Bronchial epithelial cell (primary cell): ENCODE measurements at regions not wholly inside any gene's neighbourhood (a gene's known extent, or its start where the extent isn't known, plus 50 kb on each side); places are given as distances from the start of the nearest gene placed in this dataset.
A peak's percentile ranks its signal among the peaks of the same experiment; 100 is the strongest.
"Not testable (repeated sequence)": the region's sequence is repeated elsewhere in the genome, so short reads cannot be mapped to it uniquely, and the experiment has no call there.

Experiments used
- DNase-seq: peaks from one replicate; pipeline ENCODE4 v3.0.0-alpha.2; 2010; ENCODE audit warnings: low read depth
- FAIRE-seq: peaks from 2 replicates; lab custom pipeline; 2011; peaks lifted over from hg19 to GRCh38; lab: Jason Lieb, UNC
- H3K27me3 ChIP-seq: 2 replicates; pipeline ENCODE4 v1.5.1; 2011; ENCODE audit warnings: low read length; ENCODE audit not compliant: control insufficient read depth, insufficient read depth
- H3K36me3 ChIP-seq: 2 replicates; pipeline ENCODE4 v1.5.1; 2011; ENCODE audit warnings: low read length; ENCODE audit not compliant: control insufficient read depth, insufficient read depth
- H3K4me3 ChIP-seq: 2 replicates; pipeline ENCODE4 v1.5.1; 2011; ENCODE audit warnings: mild to moderate bottlenecking, low read depth, low read length, control low read depth
- TF ChIP-seq, protein P1 (sequence below): IDR thresholded peaks from 2 replicates; pipeline ENCODE4 v1.5.1; 2011; ENCODE audit warnings: mild to moderate bottlenecking, moderate library complexity, low read length, control low read depth, inconsistent platforms; ENCODE audit not compliant: insufficient read depth, severe bottlenecking

DNA sequence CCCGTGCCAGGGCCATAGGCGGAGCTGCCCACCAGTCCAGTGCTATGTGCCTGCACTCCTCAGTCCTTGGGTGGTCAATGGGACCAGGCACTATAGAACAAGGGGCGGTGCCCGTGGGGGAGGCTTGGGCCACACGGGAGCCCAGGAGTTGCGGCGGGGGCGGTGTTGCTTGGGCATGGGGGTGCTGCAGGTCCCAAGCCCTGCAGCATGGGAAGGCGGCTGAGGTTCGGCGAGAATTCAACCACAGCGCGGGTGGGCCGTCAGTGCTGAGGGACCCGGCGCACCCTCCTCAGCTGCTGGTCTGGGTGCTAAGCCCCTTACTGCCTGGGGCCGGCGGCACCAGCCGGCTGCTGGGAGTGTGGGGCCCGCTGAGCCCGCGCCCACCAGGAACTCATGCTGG, 242.2 kb upstream of the SGCG start:
- TF ChIP-seq, protein P1, sequence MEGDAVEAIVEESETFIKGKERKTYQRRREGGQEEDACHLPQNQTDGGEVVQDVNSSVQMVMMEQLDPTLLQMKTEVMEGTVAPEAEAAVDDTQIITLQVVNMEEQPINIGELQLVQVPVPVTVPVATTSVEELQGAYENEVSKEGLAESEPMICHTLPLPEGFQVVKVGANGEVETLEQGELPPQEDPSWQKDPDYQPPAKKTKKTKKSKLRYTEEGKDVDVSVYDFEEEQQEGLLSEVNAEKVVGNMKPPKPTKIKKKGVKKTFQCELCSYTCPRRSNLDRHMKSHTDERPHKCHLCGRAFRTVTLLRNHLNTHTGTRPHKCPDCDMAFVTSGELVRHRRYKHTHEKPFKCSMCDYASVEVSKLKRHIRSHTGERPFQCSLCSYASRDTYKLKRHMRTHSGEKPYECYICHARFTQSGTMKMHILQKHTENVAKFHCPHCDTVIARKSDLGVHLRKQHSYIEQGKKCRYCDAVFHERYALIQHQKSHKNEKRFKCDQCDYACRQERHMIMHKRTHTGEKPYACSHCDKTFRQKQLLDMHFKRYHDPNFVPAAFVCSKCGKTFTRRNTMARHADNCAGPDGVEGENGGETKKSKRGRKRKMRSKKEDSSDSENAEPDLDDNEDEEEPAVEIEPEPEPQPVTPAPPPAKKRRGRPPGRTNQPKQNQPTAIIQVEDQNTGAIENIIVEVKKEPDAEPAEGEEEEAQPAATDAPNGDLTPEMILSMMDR, result no peak
- H3K4me3 ChIP-seq, result no peak overlapping the region

DNA sequence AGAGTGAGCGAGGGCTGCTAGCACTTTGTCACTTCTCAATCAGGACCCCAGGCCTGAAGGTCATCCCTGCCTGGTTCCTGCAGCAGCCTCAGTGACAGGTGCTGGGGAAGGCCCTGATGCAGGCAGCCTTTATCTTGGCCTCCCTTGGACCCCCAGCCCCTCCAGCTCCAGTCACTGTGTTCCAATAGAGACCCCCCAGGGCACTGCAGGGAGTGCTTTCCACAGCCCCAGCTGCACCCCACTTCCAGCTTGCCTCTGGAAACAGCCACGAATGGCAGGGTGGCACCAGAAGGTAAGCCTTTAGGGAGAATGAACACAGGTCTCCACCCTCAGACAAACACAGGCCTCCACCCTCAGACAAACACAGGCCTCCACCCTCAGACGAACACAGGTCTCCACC, 241.6 kb upstream of the SGCG start:
- H3K4me3 ChIP-seq, result no peak overlapping the region
- FAIRE-seq (no peak), DNase-seq (no peak)
- TF ChIP-seq, protein P1, result no peak
- no peaks in the 10 kb centered on the region for H3K36me3 ChIP-seq
- no peaks in the 10 kb centered on the region for H3K27me3 ChIP-seq

More for the DNA sequence above, 242.2 kb upstream of the SGCG start:
- DNase-seq (no peak), FAIRE-seq (no peak)
- Histone ChIP-seq H3K36me3 (no peaks in the 10 kb centered on the region), H3K27me3 (no peaks in the 10 kb centered on the region)

DNA sequence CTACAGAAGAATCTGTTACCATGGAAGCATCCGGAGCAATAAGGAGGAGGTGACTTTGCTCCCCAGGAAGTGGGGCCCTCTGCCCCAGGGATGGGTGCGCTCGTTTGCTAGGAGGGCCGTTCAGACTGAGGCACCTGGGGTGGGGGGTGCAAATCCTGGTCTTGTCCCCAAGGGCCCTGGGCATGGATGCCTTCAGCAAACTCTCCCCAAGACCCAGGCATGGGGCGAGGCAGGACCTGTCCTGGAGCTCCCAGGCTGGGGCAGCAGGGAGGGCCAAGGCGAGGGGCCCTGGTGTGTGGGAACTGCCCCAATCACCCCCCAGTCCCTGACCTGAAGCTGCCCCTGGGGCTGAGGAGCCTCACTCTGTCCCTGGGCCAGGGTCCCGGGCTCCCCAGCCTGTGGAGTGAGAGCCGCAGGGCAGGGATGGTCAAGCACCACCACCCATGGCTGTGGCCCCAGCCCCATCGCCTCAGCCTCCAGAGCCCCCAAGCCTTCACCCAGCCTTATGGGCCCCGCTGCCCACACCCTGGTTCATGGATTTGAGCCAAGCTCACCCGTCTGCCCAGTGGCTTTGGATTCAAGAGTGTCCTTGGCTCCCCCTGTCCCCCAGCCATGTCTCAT, 240.6 kb upstream of the SGCG start:
- Histone ChIP-seq H3K27me3 (no peaks in the 10 kb centered on the region), H3K36me3 (no peaks in the 10 kb centered on the region), H3K4me3 (no peak overlapping the region)
- FAIRE-seq (no peak), DNase-seq (no peak)
- TF ChIP-seq, protein P1, result no peak

DNA sequence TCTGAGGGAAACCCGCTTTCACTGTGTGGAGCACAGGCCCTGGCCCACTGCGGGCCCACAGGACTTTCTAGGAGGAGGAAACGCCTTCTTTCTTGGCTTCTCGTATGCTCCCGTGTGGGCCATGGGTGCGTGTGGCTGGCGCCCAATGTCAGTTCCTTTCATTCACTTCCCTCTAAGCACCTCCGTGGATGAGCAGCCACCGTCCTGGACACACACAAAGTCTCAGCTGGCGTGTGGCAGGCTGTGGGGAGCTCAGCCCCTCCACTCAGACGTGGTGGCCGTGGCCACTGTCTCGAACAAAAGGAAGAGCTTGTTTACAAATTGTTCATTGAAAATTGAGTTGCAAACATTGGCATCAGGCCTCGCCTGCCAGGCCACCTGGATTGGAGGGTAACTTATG, 240.0 kb upstream of the SGCG start:
- TF ChIP-seq, protein P1, result no peak
- H3K36me3 ChIP-seq, result no peaks in the 10 kb centered on the region
- DNase-seq (no peak), FAIRE-seq (no peak)
- no peak overlapping the region for H3K4me3 ChIP-seq
- H3K27me3 ChIP-seq, result no peaks in the 10 kb centered on the region

DNA sequence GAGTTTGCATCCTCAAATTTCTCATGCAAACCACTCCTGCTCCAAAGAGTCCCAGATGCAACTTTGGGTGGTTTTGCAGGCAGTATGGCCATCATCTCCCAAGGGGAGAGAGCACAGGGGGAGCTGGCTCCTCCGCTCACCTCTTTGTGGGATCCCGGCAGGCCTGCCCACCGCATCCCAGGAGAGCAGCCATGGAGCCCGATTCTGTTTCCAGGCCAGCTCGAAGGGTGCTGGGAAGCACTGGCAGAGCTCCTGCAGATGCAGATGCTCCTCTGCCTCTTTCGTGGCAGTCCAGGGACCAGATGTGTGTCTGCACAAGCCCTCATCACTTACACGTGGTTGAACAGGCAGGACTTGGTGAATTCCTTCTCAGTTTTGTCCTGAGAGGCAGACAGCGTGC, 239.3 kb upstream of the SGCG start:
- H3K27me3 ChIP-seq, FAIRE-seq, DNase-seq, H3K36me3 ChIP-seq, H3K4me3 ChIP-seq: not testable (repeated sequence)

DNA sequence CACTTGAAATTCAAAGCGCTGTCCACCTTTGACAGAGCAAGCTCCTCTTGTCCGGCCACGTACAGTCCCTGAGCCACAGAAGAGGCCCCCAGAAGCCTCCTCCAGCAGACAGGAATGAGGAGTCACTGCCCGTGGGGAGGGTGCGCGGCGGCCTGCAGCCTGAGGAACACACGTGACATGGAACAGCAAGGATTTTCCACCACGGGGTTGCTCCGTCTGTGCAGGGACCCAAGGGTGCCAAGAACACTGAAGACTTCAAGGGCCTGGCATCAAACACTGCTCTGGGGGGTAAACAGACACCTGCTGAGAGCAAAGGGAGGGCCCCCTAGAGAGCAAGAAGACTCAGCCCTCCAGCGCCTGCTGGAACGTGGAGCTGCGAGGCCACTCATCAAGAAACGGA, 237.9 kb upstream of the SGCG start:
- H3K4me3 ChIP-seq, DNase-seq, H3K27me3 ChIP-seq, H3K36me3 ChIP-seq: not testable (repeated sequence)
- peak; percentile 90 for FAIRE-seq

DNA sequence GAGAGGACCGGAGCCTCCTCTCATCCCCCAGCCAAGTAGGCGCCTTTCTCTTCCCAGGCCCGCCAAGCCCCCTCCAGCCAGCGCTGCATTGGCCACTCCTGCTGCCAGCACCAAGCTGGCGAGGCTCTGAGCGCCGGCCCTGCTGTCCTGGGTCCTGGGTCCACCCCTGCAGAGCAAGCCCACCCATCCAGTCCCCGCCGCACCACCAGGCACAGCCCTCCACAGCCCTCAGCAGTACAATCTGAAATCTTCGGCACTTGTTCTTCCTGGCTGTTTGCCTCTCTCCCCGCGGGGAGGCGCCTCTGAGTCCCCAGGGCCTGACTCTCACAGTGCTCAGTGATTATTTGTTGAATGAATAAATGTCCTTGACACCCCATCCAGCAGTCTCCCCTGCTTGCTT, 236.4 kb upstream of the SGCG start:
- DNase-seq (no peak), FAIRE-seq (no peak)
- no peaks in the 10 kb centered on the region for H3K36me3 ChIP-seq
- no peak overlapping the region for H3K4me3 ChIP-seq
- H3K27me3 ChIP-seq, result no peaks in the 10 kb centered on the region
- TF ChIP-seq, protein P1, result no peak
